ENCODE measurements at regions not wholly inside any gene's neighbourhood (a gene's known extent, or its start where the extent isn't known, plus 50 kb on each side); places are given as distances from the start of the nearest gene placed in this dataset. TPM values are rescaled to one million over a fixed set of nuclear protein-coding genes. Genes with fewer than 3 reads are reported as not detected.
A peak's percentile ranks its signal among the peaks of the same experiment; 100 is the strongest.

- no peak overlapping the region for H2AFZ ChIP-seq (ENCODE audit: low read length)
- TF ChIP-seq CTCF (IDR thresholded peaks at IDR 0.05; ENCODE audit: extremely low read depth, low read depth, low read length), result no peak
Observed at GRCh38 chr3:96755519-96755918, 58.9 kb upstream of the EPHA6 start.

GRCh38 chr3:96756516-96756915, 57.9 kb upstream of the EPHA6 start:
- H3K4me3 ChIP-seq (ENCODE audit: insufficient read depth, low read length), result no peak overlapping the region
- no peaks in the 10 kb centered on the region for H3K4me1 ChIP-seq (ENCODE audit: insufficient read depth, low read length)
- TF ChIP-seq CTCF (IDR thresholded peaks at IDR 0.05; ENCODE audit: extremely low read depth, low read depth, low read length), result no peak
- no peak overlapping the region for H3K27ac ChIP-seq (ENCODE audit: low read depth, low read length)
- peaks cover 2% of the 10 kb centered on the region for H3K9me3 ChIP-seq (ENCODE audit: low read depth, low read length)
- no peaks in the 10 kb centered on the region for H3K36me3 ChIP-seq (ENCODE audit: insufficient read depth, low read length)
- H2AFZ ChIP-seq (ENCODE audit: low read length), result no peak overlapping the region
- peak; percentile 10 for DNase-seq (ENCODE audit: insufficient read length, low spot score, missing footprints)
- no peaks in the 10 kb centered on the region for H3K27me3 ChIP-seq (ENCODE audit: insufficient read depth, low read length)
- no peaks in the 10 kb centered on the region for H4K20me1 ChIP-seq (ENCODE audit: insufficient read depth, low read length)
- no peak overlapping the region for H3K4me2 ChIP-seq (ENCODE audit: insufficient read depth, low read length)
- no peaks in the 10 kb centered on the region for H3K79me2 ChIP-seq (ENCODE audit: insufficient read depth, low read length)

More at GRCh38 chr3:96755519-96755918, 58.9 kb upstream of the EPHA6 start:
- H3K9me3 ChIP-seq (ENCODE audit: low read depth, low read length), result peaks cover 5% of the 10 kb centered on the region
- H3K79me2 ChIP-seq (ENCODE audit: insufficient read depth, low read length), result no peaks in the 10 kb centered on the region
- no peak overlapping the region for H3K27ac ChIP-seq (ENCODE audit: low read depth, low read length)
- H3K4me2 ChIP-seq (ENCODE audit: insufficient read depth, low read length), result no peak overlapping the region
- no peak for DNase-seq (ENCODE audit: insufficient read length, low spot score, missing footprints)
- no peaks in the 10 kb centered on the region for H3K36me3 ChIP-seq (ENCODE audit: insufficient read depth, low read length)
- no peaks in the 10 kb centered on the region for H3K27me3 ChIP-seq (ENCODE audit: insufficient read depth, low read length)
- no peaks in the 10 kb centered on the region for H4K20me1 ChIP-seq (ENCODE audit: insufficient read depth, low read length)
- no peaks in the 10 kb centered on the region for H3K4me1 ChIP-seq (ENCODE audit: insufficient read depth, low read length)
- H3K4me3 ChIP-seq (ENCODE audit: insufficient read depth, low read length), result no peak overlapping the region

- no peak overlapping the region for H3K4me3 ChIP-seq (ENCODE audit: insufficient read depth, low read length)
- peaks cover 3% of the 10 kb centered on the region for H3K9me3 ChIP-seq (ENCODE audit: low read depth, low read length)
Observed at GRCh38 chr3:96760956-96761355, 53.4 kb upstream of the EPHA6 start.

More at GRCh38 chr3:96760956-96761355, 53.4 kb upstream of the EPHA6 start:
- Histone ChIP-seq H3K36me3 (ENCODE audit: insufficient read depth, low read length) (no peaks in the 10 kb centered on the region), H3K27ac (ENCODE audit: low read depth, low read length) (no peak overlapping the region), H3K79me2 (ENCODE audit: insufficient read depth, low read length) (no peaks in the 10 kb centered on the region), H3K4me2 (ENCODE audit: insufficient read depth, low read length) (no peak overlapping the region), H4K20me1 (ENCODE audit: insufficient read depth, low read length) (no peaks in the 10 kb centered on the region), H3K4me1 (ENCODE audit: insufficient read depth, low read length) (no peaks in the 10 kb centered on the region), H3K27me3 (ENCODE audit: insufficient read depth, low read length) (no peaks in the 10 kb centered on the region), H2AFZ (ENCODE audit: low read length) (no peak overlapping the region)
- DNase-seq (ENCODE audit: insufficient read length, low spot score, missing footprints), result no peak
- no peak for TF ChIP-seq CTCF (IDR thresholded peaks at IDR 0.05; ENCODE audit: extremely low read depth, low read depth, low read length)

Small RNAs in the stretch of these regions (small RNA-seq; reads per million reads assigned to genes)
- gene MIR8060 (not detected), gene RNU6-1094P (not detected)

All from osteoblast (primary cell).